Uterus (tissue), 2 donors: ENCODE measurements at regions not wholly inside any gene's neighbourhood (a gene's known extent, or its start where the extent isn't known, plus 50 kb on each side); places are given as distances from the start of the nearest gene placed in this dataset.

Experiments used
- POLR2A ChIP-seq, 2 donors: fragments of 450-650 bp; IDR thresholded peaks; one replicate each; pipeline ENCODE4 v1.6.1; 2016; ENCODE audit warnings: antibody characterized with exemption in 2 of 2, mild to moderate bottlenecking in 1 of 2, moderate library complexity in 1 of 2
- TF ChIP-seq, protein P1 (sequence below), 4 experiments: fragments of 200-600 bp in 2 of 4; fragments of 450-650 bp in 2 of 4; sonication (generic) in 2 of 4; IDR thresholded peaks; one replicate each; pipeline ENCODE4 v1.5.1; 2016 to 2019; ENCODE audit warnings: antibody characterized with exemption in 4 of 4, mild to moderate bottlenecking in 2 of 4, moderate library complexity in 1 of 4

GRCh38 chr2:67670747-67671183, 273.6 kb downstream of the ETAA1 start:
- no peak for TF ChIP-seq POLR2A (IDR thresholded peaks at IDR 0.05)
- TF ChIP-seq, protein P1, sequence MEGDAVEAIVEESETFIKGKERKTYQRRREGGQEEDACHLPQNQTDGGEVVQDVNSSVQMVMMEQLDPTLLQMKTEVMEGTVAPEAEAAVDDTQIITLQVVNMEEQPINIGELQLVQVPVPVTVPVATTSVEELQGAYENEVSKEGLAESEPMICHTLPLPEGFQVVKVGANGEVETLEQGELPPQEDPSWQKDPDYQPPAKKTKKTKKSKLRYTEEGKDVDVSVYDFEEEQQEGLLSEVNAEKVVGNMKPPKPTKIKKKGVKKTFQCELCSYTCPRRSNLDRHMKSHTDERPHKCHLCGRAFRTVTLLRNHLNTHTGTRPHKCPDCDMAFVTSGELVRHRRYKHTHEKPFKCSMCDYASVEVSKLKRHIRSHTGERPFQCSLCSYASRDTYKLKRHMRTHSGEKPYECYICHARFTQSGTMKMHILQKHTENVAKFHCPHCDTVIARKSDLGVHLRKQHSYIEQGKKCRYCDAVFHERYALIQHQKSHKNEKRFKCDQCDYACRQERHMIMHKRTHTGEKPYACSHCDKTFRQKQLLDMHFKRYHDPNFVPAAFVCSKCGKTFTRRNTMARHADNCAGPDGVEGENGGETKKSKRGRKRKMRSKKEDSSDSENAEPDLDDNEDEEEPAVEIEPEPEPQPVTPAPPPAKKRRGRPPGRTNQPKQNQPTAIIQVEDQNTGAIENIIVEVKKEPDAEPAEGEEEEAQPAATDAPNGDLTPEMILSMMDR (IDR thresholded peaks at IDR 0.05), result no peak
